Neural progenitor cell (in vitro differentiated cells): ENCODE measurements at regions not wholly inside any gene's neighbourhood (a gene's known extent, or its start where the extent isn't known, plus 50 kb on each side); places are given as distances from the start of the nearest gene placed in this dataset.

ENCODE experiments used
- EZH2 ChIP-seq: fragments of 200-600 bp; sonication (generic); IDR thresholded peaks from 2 replicates; pipeline ENCODE4 v1.6.1; 2017; ENCODE audit warnings: antibody characterized with exemption, mild to moderate bottlenecking, moderate library complexity
- EZH2phosphoT487 ChIP-seq: fragments of 200-600 bp; sonication (generic); IDR thresholded peaks from 2 replicates; pipeline ENCODE4 v1.6.1; 2017; ENCODE audit warnings: antibody characterized with exemption
- TF ChIP-seq, protein P1 (sequence below): fragments of 200-600 bp; sonication (generic); IDR thresholded peaks from 2 replicates; pipeline ENCODE4 v1.5.1; 2017; ENCODE audit warnings: antibody characterized with exemption, mild to moderate bottlenecking

- TF ChIP-seq, protein P1, sequence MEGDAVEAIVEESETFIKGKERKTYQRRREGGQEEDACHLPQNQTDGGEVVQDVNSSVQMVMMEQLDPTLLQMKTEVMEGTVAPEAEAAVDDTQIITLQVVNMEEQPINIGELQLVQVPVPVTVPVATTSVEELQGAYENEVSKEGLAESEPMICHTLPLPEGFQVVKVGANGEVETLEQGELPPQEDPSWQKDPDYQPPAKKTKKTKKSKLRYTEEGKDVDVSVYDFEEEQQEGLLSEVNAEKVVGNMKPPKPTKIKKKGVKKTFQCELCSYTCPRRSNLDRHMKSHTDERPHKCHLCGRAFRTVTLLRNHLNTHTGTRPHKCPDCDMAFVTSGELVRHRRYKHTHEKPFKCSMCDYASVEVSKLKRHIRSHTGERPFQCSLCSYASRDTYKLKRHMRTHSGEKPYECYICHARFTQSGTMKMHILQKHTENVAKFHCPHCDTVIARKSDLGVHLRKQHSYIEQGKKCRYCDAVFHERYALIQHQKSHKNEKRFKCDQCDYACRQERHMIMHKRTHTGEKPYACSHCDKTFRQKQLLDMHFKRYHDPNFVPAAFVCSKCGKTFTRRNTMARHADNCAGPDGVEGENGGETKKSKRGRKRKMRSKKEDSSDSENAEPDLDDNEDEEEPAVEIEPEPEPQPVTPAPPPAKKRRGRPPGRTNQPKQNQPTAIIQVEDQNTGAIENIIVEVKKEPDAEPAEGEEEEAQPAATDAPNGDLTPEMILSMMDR: no peak
- TF ChIP-seq EZH2 (no peak), EZH2phosphoT487 (no peak)
Observed at GRCh38 chr17:72381597-72382397, 261.0 kb downstream of the SOX9 start.
